DND-41 (cell line): ENCODE measurements at regions not wholly inside any gene's neighbourhood (a gene's known extent, or its start where the extent isn't known, plus 50 kb on each side); places are given as distances from the start of the nearest gene placed in this dataset.

Experiments used
- EZH2 ChIP-seq: IDR thresholded peaks from 3 replicates; pipeline ENCODE4 v1.6.1; 2012; ENCODE audit warnings: borderline replicate concordance, low read depth, mild to moderate bottlenecking, moderate library complexity, low read length, inconsistent platforms; ENCODE audit not compliant: severe bottlenecking
- TF ChIP-seq, protein P1 (sequence below): IDR thresholded peaks from 2 replicates; pipeline ENCODE4 v1.5.1; 2012; ENCODE audit warnings: borderline replicate concordance, low read length, moderate library complexity, mild to moderate bottlenecking; ENCODE audit not compliant: poor library complexity, severe bottlenecking; ENCODE audit errors: extremely low read depth

DNA sequence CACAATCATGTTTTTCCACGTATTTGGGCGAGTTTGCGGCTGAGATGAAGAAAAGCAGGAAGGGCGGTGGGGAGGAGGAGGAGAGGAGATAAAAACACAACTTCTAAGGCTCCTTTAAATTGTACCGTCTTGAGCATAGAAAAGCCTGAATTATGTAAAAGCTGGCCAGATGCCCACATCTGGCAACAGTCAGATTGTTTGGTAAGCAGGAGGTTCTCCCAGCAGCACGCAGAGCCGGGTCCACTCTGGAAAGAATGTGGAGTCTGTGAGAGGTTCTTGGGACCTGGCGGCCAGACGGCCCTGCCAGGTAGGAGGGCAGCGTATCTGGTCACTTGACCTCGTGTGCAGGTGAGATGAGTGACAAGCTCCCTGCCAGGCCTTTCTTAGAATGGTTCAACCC lies 215.3 kb upstream of the APCDD1 start:
- TF ChIP-seq, protein P1, sequence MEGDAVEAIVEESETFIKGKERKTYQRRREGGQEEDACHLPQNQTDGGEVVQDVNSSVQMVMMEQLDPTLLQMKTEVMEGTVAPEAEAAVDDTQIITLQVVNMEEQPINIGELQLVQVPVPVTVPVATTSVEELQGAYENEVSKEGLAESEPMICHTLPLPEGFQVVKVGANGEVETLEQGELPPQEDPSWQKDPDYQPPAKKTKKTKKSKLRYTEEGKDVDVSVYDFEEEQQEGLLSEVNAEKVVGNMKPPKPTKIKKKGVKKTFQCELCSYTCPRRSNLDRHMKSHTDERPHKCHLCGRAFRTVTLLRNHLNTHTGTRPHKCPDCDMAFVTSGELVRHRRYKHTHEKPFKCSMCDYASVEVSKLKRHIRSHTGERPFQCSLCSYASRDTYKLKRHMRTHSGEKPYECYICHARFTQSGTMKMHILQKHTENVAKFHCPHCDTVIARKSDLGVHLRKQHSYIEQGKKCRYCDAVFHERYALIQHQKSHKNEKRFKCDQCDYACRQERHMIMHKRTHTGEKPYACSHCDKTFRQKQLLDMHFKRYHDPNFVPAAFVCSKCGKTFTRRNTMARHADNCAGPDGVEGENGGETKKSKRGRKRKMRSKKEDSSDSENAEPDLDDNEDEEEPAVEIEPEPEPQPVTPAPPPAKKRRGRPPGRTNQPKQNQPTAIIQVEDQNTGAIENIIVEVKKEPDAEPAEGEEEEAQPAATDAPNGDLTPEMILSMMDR = no peak
- no peak for TF ChIP-seq EZH2
